ENCODE measurements at regions not wholly inside any gene's neighbourhood (a gene's known extent, or its start where the extent isn't known, plus 50 kb on each side); places are given as distances from the start of the nearest gene placed in this dataset.

DNA sequence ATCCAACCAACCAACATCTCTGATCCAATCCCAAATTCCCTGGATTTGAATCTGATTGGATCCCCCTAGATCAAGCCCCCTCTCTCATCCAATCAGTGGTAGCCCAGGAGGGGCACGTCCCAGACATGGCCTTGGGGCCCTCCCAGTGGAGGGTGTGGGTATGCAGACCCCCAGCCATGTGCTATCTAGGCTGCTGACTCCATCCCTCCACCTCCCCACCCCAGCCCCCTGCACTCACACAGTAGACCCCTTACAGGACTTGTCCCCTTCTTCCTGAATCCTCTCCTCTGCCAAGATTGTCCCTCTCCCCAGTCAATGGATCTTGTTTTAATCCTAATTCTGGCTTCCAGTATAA, 153.4 kb downstream of the OAT start:
- TF ChIP-seq, protein P1, sequence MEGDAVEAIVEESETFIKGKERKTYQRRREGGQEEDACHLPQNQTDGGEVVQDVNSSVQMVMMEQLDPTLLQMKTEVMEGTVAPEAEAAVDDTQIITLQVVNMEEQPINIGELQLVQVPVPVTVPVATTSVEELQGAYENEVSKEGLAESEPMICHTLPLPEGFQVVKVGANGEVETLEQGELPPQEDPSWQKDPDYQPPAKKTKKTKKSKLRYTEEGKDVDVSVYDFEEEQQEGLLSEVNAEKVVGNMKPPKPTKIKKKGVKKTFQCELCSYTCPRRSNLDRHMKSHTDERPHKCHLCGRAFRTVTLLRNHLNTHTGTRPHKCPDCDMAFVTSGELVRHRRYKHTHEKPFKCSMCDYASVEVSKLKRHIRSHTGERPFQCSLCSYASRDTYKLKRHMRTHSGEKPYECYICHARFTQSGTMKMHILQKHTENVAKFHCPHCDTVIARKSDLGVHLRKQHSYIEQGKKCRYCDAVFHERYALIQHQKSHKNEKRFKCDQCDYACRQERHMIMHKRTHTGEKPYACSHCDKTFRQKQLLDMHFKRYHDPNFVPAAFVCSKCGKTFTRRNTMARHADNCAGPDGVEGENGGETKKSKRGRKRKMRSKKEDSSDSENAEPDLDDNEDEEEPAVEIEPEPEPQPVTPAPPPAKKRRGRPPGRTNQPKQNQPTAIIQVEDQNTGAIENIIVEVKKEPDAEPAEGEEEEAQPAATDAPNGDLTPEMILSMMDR (IDR thresholded peaks at IDR 0.05): no peak
- no peaks in the 10 kb centered on the region for H3K9me3 Mint-ChIP-seq
- no peaks in the 10 kb centered on the region for H3K36me3 ChIP-seq (ENCODE audit: control insufficient read depth, insufficient read depth, low read length)
- H3K4me3 Mint-ChIP-seq: no peak overlapping the region
- peaks cover 0 to 4% of the 10 kb centered on the region in 2 donors for H3K27me3 Mint-ChIP-seq (ENCODE audit: low read depth in 2 of 2)
- no peak for DNase-seq
- intact Hi-C loops (cut with micrococcal nuclease): no loop called here
- no peaks in the 10 kb centered on the region for H3K27me3 ChIP-seq (ENCODE audit: control insufficient read depth, insufficient read depth, low read length)
- 83% methylated on average over 1 of the region's 1 CpG for WGBS (ENCODE audit: insufficient coverage)
- H3K27ac Mint-ChIP-seq: no peak overlapping the region
- no peaks in the 10 kb centered on the region for H3K9me3 ChIP-seq (ENCODE audit: control insufficient read depth, insufficient read depth, low read length)
- H3K4me1 Mint-ChIP-seq: no peaks in the 10 kb centered on the region
- no peaks in the 10 kb centered on the region for H3K4me1 ChIP-seq (ENCODE audit: control insufficient read depth, insufficient read depth, low read length)
- H3K4me3 ChIP-seq (ENCODE audit: low read length): no peak overlapping the region
- H3K36me3 Mint-ChIP-seq: no peaks in the 10 kb centered on the region
- ATAC-seq: no peak
- no peak overlapping the region for H3K27ac ChIP-seq (ENCODE audit: low read length)

DNA sequence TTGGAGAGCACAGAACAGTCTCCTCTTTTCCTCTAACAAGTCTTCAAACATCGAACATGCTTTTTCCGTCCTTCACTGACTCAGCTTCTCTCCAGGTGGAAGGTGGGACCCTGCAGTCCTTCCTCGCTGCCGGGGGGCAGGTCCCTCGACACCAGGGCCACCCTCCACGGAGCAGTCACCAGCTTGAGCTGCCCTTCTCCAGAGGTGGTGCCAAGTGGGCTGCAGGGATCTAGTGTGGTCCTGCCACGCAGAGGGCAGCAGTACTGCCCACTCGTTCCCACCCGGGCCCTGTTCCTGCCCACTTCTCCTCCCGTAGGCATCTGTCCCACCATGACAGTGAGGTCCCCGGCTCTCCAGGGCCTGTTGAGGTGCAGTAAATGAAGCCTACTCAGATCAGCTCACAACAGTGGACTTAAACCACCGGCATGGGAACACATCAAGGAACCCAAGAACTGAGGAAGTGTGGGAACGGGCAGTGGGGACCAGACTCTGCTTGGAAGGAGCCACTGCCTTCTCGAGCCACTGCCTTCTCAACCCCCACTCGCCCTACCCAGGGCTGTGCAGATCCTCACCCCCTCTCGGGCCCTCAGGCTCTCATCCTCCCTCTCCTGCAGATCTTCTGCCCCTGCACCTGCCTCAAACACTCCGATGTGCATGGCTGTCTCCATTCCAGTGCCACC, 153.9 kb downstream of the OAT start:
- no peaks in the 10 kb centered on the region for H3K27me3 ChIP-seq (ENCODE audit: control insufficient read depth, insufficient read depth, low read length)
- H3K27ac Mint-ChIP-seq: no peak overlapping the region
- intact Hi-C loops (cut with micrococcal nuclease): no loop called here
- H3K4me1 Mint-ChIP-seq: no peaks in the 10 kb centered on the region
- no peaks in the 10 kb centered on the region for H3K9me3 Mint-ChIP-seq
- DNase-seq (no peak), ATAC-seq (no peak)
- H3K27me3 Mint-ChIP-seq (ENCODE audit: low read depth in 2 of 2): peaks cover 0 to 4% of the 10 kb centered on the region in 2 donors
- TF ChIP-seq, protein P1 (IDR thresholded peaks at IDR 0.05): no peak
- no peaks in the 10 kb centered on the region for H3K36me3 Mint-ChIP-seq
- no peaks in the 10 kb centered on the region for H3K36me3 ChIP-seq (ENCODE audit: control insufficient read depth, insufficient read depth, low read length)
- 88% methylated on average over 17 of the region's 17 CpGs for WGBS (ENCODE audit: insufficient coverage)
- no peak overlapping the region for H3K27ac ChIP-seq (ENCODE audit: low read length)
- H3K4me3 Mint-ChIP-seq: no peak overlapping the region
- no peaks in the 10 kb centered on the region for H3K4me1 ChIP-seq (ENCODE audit: control insufficient read depth, insufficient read depth, low read length)
- H3K4me3 ChIP-seq (ENCODE audit: low read length): no peak overlapping the region
- H3K9me3 ChIP-seq (ENCODE audit: control insufficient read depth, insufficient read depth, low read length): no peaks in the 10 kb centered on the region

DNA sequence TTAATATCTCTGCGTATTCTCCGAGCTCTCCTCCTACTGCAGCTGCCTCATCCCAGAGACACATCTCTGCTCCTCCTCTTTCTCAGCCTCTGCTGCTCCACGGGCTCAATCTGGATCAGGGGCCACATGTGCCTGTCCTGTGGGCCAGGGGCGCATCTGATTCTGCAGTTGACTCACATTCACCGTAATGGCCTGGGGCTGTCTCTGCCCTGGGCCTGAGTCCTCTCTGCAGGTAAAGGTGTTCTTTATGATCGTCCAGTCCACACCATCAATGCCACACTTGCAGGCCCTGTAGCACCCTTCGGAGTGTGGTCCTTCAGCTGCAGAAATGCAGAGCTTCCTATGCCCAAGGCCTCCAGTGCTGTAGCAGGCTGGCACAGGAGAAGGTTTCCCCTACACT, 154.5 kb downstream of the OAT start:
- no peaks in the 10 kb centered on the region for H3K9me3 Mint-ChIP-seq
- DNase-seq (no peak), ATAC-seq (no peak)
- H3K4me3 Mint-ChIP-seq: no peak overlapping the region
- Histone ChIP-seq H3K9me3 (ENCODE audit: control insufficient read depth, insufficient read depth, low read length) (no peaks in the 10 kb centered on the region), H3K27ac (ENCODE audit: low read length) (no peak overlapping the region), H3K4me1 (ENCODE audit: control insufficient read depth, insufficient read depth, low read length) (no peaks in the 10 kb centered on the region), H3K27me3 (ENCODE audit: control insufficient read depth, insufficient read depth, low read length) (no peaks in the 10 kb centered on the region), H3K36me3 (ENCODE audit: control insufficient read depth, insufficient read depth, low read length) (no peaks in the 10 kb centered on the region), H3K4me3 (ENCODE audit: low read length) (no peak overlapping the region)
- H3K4me1 Mint-ChIP-seq: no peaks in the 10 kb centered on the region
- H3K27me3 Mint-ChIP-seq (ENCODE audit: low read depth in 2 of 2): peaks cover 0 to 4% of the 10 kb centered on the region in 2 donors
- H3K27ac Mint-ChIP-seq: no peak overlapping the region
- TF ChIP-seq, protein P1 (IDR thresholded peaks at IDR 0.05): no peak
- 86% methylated on average over 7 of the region's 7 CpGs for WGBS (ENCODE audit: insufficient coverage)
- H3K36me3 Mint-ChIP-seq: no peaks in the 10 kb centered on the region
- intact Hi-C loops (cut with micrococcal nuclease): no loop called here

DNA sequence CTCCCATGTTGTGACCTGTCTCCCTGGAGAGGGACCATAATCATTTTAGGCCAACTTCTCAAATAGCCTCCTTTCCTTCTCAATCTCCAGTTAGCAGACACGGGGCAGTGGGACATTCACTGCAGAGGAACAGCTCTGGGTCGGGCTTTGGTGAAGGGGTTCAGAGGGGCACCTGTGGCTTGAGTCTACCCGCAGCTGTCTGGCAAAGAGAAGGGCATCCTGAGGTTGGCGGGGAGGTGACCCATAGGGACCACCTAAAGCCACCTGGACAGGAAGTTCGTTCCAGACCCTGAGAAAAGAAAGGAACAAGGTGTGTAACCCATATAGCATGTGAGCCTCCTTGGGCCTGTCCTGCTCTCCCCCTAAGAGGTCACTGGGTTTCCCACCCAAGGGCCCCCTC, 155.0 kb downstream of the OAT start:
- H3K36me3 Mint-ChIP-seq: no peaks in the 10 kb centered on the region
- H3K27me3 Mint-ChIP-seq (ENCODE audit: low read depth in 2 of 2): no peaks in the 10 kb centered on the region
- H3K27me3 ChIP-seq (ENCODE audit: control insufficient read depth, insufficient read depth, low read length): no peaks in the 10 kb centered on the region
- H3K4me1 Mint-ChIP-seq: no peaks in the 10 kb centered on the region
- WGBS (ENCODE audit: insufficient coverage): 83% methylated on average over 5 of the region's 5 CpGs
- H3K9me3 ChIP-seq (ENCODE audit: control insufficient read depth, insufficient read depth, low read length): no peaks in the 10 kb centered on the region
- H3K9me3 Mint-ChIP-seq: no peaks in the 10 kb centered on the region
- no peak overlapping the region for H3K27ac ChIP-seq (ENCODE audit: low read length)
- no peaks in the 10 kb centered on the region for H3K36me3 ChIP-seq (ENCODE audit: control insufficient read depth, insufficient read depth, low read length)
- intact Hi-C loops (cut with micrococcal nuclease): no loop called here
- H3K4me3 ChIP-seq (ENCODE audit: low read length): no peak overlapping the region
- H3K4me3 Mint-ChIP-seq: no peak overlapping the region
- TF ChIP-seq, protein P1 (IDR thresholded peaks at IDR 0.05): no peak
- no peaks in the 10 kb centered on the region for H3K4me1 ChIP-seq (ENCODE audit: control insufficient read depth, insufficient read depth, low read length)
- ATAC-seq: no peak
- H3K27ac Mint-ChIP-seq: no peak overlapping the region
- no peak for DNase-seq
